Motor neuron (in vitro differentiated cells): ENCODE measurements at regions not wholly inside any gene's neighbourhood (a gene's known extent, or its start where the extent isn't known, plus 50 kb on each side); places are given as distances from the start of the nearest gene placed in this dataset.
A peak's percentile ranks its signal among the peaks of the same experiment; 100 is the strongest.

ENCODE experiments used
- ATAC-seq, 8 experiments: fragments of 200-7000 bp; cut with Tn5 transposase; replicated peaks in 6 of 8; 2 replicates each; pipeline ENCODE4 v1.8.0; 2021; ENCODE audit warnings: mild to moderate bottlenecking in 8 of 8, moderate library complexity in 8 of 8
- H3K27ac ChIP-seq, 2 donors: fragments of 250-450 bp; sonication (Bioruptor Pico); 2 replicates each; pipeline ENCODE4 v1.9.0; 2021; ENCODE audit warnings: antibody characterized with exemption in 2 of 2, mild to moderate bottlenecking in 2 of 2, moderate library complexity in 1 of 2
- H3K4me1 ChIP-seq, 2 donors: fragments of 250-450 bp; sonication (Bioruptor Pico); replicated peaks in 1 of 2; 2 replicates each; pipeline ENCODE4 v1.6.1; 2021; ENCODE audit warnings: antibody characterized with exemption in 2 of 2, mild to moderate bottlenecking in 2 of 2, moderate library complexity in 1 of 2
- H3K4me3 ChIP-seq, 5 donors: fragments of 250-450 bp; sonication (Bioruptor Pico); 2 replicates each; pipeline ENCODE4 v1.9.0; 2021; ENCODE audit warnings: antibody characterized with exemption in 5 of 5, mild to moderate bottlenecking in 5 of 5, moderate library complexity in 4 of 5
- WGBS, 10 experiments: fragments of 450-650 bp; shearing (Covaris generic); methylation state at CpG; one replicate each; pipeline ENCODE4 v1.0.0; 2022; 5-methylcytosine and 5-hydroxymethylcytosine counted together
- in situ Hi-C, 9 experiments: fragments of 400-800 bp; cut with MboI; loops; one replicate each; pipeline ENCODE4 v1.15.0; 2021; ENCODE audit warnings: low sequenced_read_pairs in 9 of 9, low pct_unique_long_range_greater_than_20kb in 2 of 9; ENCODE audit not compliant: unreplicated experiment in 9 of 9

- Histone ChIP-seq H3K4me1 (peaks cover 0 to 4% of the 10 kb centered on the region in 2 donors), H3K27ac (no peak overlapping the region), H3K4me3 (no peak overlapping the region)
- in situ Hi-C loops, result no loop called here
- ATAC-seq, result peak in 5 of 8 experiments; percentile 33 to 84 (median 75)
- 70 to 100% (median 83%) methylated on average over 1 to 3 of the region's 3 CpGs; no CpG with 5 or more reads in 5 of the 10 experiments for WGBS, 10 experiments
These were observed 72.6 kb upstream of the STEAP1 start for GRCh38 chr7:90081621-90082020.

- H3K27ac ChIP-seq, result no peak overlapping the region
- ATAC-seq, result no peak
- no peak overlapping the region for H3K4me3 ChIP-seq
- no peaks in the 10 kb centered on the region for H3K4me1 ChIP-seq
- in situ Hi-C loops, result no loop called here
These were observed 61.8 kb upstream of the STEAP1 start for GRCh38 chr7:90092506-90092905.

GRCh38 chr7:90094030-90094429 lies 60.2 kb upstream of the STEAP1 start:
- H3K4me3 ChIP-seq, result no peak overlapping the region
- H3K27ac ChIP-seq, result no peak overlapping the region
- ATAC-seq, result no peak
- in situ Hi-C loops, result no loop called here
- WGBS, 10 experiments, result 40 to 96% (median 77%) methylated on average over 2 of the region's 2 CpGs; no CpG with 5 or more reads in 5 of the 10 experiments
- H3K4me1 ChIP-seq, result no peaks in the 10 kb centered on the region
